Jurkat, Clone E6-1 (cell line): ENCODE measurements at regions not wholly inside any gene's neighbourhood (a gene's known extent, or its start where the extent isn't known, plus 50 kb on each side); places are given as distances from the start of the nearest gene placed in this dataset.
A peak's percentile ranks its signal among the peaks of the same experiment; 100 is the strongest.

ENCODE experiments used
- DNase-seq: peaks from one replicate; pipeline ENCODE4 v3.0.0-alpha.2; 2011; ENCODE audit warnings: low read depth, low spot score
- H3K4me3 ChIP-seq: 2 replicates; pipeline ENCODE4 v1.5.1; 2011; ENCODE audit warnings: mild to moderate bottlenecking, low read length, control low read depth, moderate library complexity

DNA sequence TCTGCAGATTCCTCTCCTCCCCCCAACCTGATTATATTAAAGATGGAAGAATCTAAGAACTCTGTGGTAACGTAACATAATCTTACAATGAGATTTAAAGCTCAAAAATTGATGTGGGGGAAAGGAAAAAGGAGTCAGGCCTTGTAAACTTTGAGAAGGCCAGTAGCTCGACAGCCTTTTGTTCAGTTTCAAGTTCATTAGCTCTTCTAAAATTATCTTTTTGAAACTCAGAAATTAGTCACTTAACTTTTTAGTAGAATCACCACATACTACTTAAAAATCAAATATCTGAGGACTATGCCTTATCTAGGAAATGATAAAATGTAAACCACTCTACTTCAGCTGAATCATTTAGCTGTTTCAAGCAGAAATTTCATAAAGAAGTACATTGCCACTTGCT lies 996.2 kb downstream of the AMY1C start:
- no peak for DNase-seq

GRCh38 chr1:104746994-104747393 lies 997.3 kb downstream of the AMY1C start:
- no peak for DNase-seq
- no peak overlapping the region for H3K4me3 ChIP-seq

More for the DNA sequence above, 996.2 kb downstream of the AMY1C start:
- H3K4me3 ChIP-seq = no peak overlapping the region

DNA sequence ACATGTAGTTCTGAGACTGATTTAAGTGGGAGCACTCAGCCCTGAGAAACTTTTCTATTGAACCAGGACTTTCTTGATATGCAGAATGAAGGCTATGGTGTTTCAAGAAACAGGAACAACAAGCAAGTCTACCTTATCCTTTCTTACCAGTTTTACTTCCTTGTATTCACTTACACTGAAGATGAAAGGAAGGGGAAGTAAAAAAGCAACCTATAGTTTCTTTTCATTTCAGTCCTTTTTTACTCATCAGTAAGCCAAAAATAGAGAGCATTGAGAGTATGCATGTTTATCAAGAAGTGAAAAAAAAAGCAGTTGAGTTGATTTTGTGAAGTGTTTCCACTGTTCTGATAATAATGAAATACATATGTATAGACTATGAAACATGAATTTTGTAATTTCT lies 1010.3 kb downstream of the AMY1C start:
- DNase-seq = no peak
- H3K4me3 ChIP-seq = no peak overlapping the region

DNA sequence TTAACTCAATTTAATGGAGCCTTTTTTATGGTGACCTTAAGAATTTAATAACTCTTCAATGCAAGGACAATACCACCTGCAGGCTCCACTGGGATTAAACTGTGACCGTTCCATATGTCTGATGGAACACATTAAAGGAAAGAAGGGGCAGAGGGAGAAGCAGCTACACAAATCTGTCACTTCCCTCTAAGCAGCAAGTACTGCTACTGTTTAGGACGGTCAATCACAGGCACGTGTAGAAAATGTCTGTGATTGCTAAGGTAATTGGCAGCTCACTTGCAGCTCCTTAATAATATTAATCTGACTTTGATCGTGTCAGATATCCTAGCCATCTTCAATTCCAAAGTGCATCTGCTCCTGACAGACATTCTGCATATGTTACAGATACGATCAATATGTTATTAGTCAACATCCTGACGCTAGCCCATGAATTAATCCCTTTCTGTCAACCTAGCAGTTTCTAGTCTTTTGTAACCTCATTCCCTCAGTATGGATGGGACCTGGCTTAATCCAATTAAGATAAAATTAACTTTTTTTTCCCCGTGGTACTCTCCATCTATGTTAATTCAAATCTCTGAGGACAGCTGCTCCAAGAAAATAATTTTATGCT lies 1012.4 kb downstream of the AMY1C start:
- no peak for DNase-seq
- H3K4me3 ChIP-seq = no peak overlapping the region

- H3K4me3 ChIP-seq = no peak overlapping the region
- DNase-seq = no peak
Observed at GRCh38 chr1:104765085-104765484, 1015.4 kb downstream of the AMY1C start.

- H3K4me3 ChIP-seq = no peak overlapping the region
- no peak for DNase-seq
Observed at GRCh38 chr1:104768466-104768865, 1018.8 kb downstream of the AMY1C start.

GRCh38 chr1:104780470-104781078 lies 1030.9 kb downstream of the AMY1C start:
- no peak overlapping the region for H3K4me3 ChIP-seq
- peak; percentile 21 for DNase-seq

DNA sequence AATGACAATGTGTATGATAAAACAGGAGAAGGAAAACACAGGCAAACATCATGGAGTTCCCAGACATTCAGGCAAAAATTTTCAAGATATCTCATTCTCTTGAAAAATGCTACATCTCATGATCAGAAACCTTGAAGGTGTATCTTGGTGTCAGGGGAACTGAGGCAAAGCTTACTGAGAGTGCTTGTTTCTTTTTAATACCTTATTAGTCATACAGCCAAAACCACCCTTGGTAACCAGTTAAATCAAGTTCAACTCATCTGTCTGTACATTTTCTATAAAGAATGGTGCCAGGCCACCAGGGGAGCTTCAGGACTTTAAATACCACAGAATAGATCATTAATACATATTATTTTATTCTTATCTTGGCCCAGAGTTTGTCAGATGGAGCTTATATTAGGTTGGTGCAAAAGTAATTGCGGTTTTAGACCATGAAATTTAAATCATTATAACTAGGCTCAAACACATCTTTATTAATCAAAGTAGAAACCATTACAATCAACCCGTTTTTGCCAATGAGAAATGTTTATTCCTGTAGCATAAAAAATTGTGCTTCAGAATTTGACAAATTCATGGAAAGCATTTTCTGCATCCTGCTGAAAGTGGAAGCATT lies 1036.0 kb downstream of the AMY1C start:
- no peak overlapping the region for H3K4me3 ChIP-seq
- no peak for DNase-seq

- DNase-seq = no peak
- no peak overlapping the region for H3K4me3 ChIP-seq
Observed at GRCh38 chr1:104787866-104788510, 1038.3 kb downstream of the AMY1C start.

GRCh38 chr1:104791030-104791429 lies 1041.3 kb downstream of the AMY1C start:
- no peak overlapping the region for H3K4me3 ChIP-seq
- no peak for DNase-seq

DNA sequence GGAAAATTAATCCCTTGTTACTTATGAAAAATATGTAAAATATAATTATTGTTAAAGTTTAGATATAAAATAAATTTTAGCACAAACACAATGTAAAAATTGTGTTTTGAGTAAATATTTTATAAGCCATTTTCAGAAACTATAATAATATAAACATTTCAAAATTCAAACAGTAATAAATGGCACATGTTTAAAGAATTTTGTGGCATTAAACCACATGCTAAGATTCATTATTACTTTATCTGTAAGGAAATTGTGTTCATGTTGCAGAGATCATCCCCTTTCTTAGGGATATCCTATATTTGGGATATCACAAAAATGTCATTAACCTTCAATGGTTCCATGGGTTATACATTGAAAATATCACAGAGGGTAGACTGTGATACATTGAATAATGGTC lies 1044.3 kb downstream of the AMY1C start:
- no peak overlapping the region for H3K4me3 ChIP-seq

DNA sequence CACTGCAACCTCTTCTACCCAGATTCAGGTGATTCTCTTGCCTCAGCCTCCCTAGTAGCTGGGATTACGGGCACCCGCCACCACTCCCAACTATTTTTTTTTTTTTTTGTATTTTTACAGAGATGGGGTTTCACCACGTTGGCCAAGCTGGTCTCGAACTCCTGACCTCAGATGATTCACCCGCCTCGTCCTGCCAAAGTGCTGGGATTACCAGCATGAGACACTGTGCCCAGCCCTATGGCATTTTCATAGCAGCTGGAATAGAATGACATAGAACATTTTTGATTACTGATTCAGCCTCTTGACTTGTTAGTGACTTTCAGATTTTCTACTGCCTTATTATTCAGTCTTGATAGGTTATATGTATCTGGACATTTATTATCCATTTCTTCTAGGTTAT lies 1046.2 kb downstream of the AMY1C start:
- DNase-seq = no peak
- H3K4me3 ChIP-seq = no peak overlapping the region

More for the DNA sequence above, 1044.3 kb downstream of the AMY1C start:
- no peak for DNase-seq

DNA sequence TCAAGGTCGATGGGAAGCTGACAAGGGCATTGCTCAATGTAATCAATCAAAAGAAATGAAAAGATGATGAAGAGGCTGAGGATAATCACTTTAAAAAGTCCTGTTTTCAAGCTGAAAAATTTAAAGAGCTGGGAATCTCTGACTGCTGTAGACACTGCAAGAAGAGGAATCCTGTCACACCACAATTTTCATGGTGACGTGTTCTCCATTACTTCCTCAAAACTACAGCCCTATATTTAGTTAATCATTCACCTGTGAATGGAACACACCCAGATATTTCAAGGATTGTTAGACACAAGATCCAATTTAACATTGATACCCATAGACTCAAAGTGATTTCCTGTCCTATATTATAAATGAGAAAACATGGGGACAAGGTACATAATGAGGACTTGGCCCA lies 1048.3 kb downstream of the AMY1C start:
- DNase-seq = no peak

DNA sequence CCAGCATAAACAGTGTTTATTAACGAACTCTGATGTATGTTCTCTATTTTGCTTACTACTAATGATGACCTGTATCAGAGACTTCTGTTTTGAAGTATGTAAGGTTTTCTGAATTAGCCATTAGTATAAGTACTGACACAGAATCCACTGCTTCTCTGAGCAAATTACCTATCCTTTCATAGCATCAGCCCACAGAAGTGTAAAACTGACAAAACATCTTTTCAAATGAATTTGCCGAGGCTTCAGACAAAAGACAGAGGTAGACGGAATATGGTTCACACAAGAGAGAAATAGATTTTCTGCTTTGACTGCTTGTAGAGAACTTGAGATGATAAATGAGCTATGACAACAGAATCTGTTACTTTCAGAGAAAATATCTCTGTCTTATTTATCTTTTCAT lies 1051.6 kb downstream of the AMY1C start:
- H3K4me3 ChIP-seq = no peak overlapping the region
- DNase-seq = no peak

More for the DNA sequence above, 1048.3 kb downstream of the AMY1C start:
- H3K4me3 ChIP-seq = no peak overlapping the region

GRCh38 chr1:104804147-104804546 lies 1054.4 kb downstream of the AMY1C start:
- no peak for DNase-seq
- H3K4me3 ChIP-seq = no peak overlapping the region

DNA sequence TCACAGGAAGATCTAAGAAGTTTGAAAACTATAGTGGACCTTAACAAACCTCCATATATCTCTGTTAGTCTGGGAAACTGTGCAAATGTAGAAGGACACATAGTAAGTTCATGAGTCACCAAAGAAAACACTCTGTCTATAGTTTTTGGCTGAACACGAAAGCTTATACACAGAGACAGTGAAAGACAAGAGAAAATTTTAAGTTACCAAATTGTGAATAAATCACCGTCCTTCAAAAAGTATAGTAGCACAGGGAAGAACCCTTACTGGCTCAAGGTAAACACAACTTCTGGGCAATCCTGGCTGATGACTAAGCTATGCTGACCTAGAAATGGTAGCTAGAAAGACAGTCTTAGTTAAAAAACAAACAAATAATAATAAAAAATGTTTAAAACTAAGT lies 1057.9 kb downstream of the AMY1C start:
- no peak for DNase-seq
- no peak overlapping the region for H3K4me3 ChIP-seq

GRCh38 chr1:104825401-104825800 lies 1075.7 kb downstream of the AMY1C start:
- DNase-seq = no peak
- H3K4me3 ChIP-seq = no peak overlapping the region

DNA sequence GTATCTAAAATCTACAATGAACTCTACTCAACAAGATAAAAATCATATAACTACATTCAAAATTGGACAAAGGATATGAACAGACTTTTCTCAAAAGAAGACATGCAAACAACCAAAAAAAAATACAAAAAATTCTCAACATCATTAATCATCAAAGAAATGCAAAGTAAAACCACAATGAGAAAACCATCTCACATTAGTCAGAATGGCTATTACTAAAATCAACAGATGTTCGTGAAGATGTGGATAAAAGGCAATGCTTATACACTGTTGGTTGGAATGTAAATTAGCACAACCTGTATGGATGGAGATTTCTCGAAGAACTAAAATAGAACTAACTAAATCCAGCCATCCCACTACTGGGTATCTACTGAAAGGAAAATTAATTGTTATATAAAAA lies 1080.8 kb downstream of the AMY1C start:
- no peak for DNase-seq
- no peak overlapping the region for H3K4me3 ChIP-seq

DNA sequence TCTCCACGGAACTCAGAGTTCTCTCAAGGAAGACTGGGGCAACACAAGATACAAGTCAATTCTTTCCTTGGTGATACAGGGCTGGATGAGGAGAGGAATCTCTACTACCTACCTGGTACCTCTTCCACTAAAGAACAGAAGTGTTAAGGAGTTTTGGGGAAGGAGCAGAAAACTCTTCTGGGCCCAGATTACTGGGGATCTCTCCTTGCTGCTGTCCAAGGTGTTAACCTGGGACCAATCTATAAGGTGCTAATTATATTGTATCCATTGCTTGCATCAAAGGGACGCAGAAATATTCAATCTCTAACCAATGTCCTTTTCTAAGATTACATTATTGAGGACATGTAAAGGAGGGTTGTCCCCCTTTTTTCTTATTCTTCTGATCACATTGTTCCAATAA lies 1102.5 kb downstream of the AMY1C start:
- DNase-seq = no peak

DNA sequence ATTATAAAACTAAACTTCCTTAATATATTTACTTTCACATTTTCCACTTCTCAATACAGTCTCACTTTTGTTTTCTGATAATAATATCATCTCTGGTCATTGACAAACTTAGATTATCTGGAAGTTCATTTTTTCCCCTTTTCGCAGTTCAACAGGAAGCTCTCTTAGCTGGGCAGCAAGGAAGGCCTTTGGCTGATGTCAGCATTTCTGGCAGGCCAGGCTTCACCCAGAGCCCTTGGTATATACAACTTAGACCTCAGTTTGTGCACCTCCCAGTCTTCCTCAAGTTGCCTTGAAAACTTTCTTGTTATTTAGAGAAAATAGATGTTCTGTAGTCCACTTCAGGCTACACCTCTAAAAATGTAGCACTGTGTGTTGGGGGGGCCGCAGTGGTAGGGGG lies 1103.6 kb downstream of the AMY1C start:
- DNase-seq = no peak

More for the DNA sequence above, 1102.5 kb downstream of the AMY1C start:
- no peak overlapping the region for H3K4me3 ChIP-seq

More for the DNA sequence above, 1103.6 kb downstream of the AMY1C start:
- no peak overlapping the region for H3K4me3 ChIP-seq
